ENCODE measurements at regions not wholly inside any gene's neighbourhood (a gene's known extent, or its start where the extent isn't known, plus 50 kb on each side); places are given as distances from the start of the nearest gene placed in this dataset.

GRCh38 chr13:111642156-111642767 lies 321.8 kb downstream of the TEX29 start:
- Mint-ChIP-seq H3K36me3 (ENCODE audit: insufficient read depth in 1 of 3, low read depth in 3 of 3) (no peaks in the 10 kb centered on the region), H3K4me1 (peaks cover 9 to 21% of the 10 kb centered on the region in 2 experiments), H3K27ac (no peak overlapping the region), H3K27me3 (ENCODE audit: low read depth) (peaks cover 5% of the 10 kb centered on the region), H3K4me3 (no peak overlapping the region), H3K9me3 (no peaks in the 10 kb centered on the region)
- Histone ChIP-seq H3K27ac (ENCODE audit: insufficient read length, low read depth, low read length) (no peak overlapping the region), H3K23ac (ENCODE audit: insufficient read length, low read depth, low read length) (no peak overlapping the region), H2BK120ac (ENCODE audit: low read depth, low read length, poor library complexity, severe bottlenecking) (no peak overlapping the region), H3T11ph (ENCODE audit: low read length) (no peak overlapping the region), H4K8ac (replicated peaks; ENCODE audit: insufficient read length, low read depth, low read length) (no peak overlapping the region), H2BK5ac (ENCODE audit: insufficient read length, low read length) (no peak overlapping the region), H3K79me1 (ENCODE audit: insufficient read depth, low read depth, low read length, poor library complexity, severe bottlenecking) (no peaks in the 10 kb centered on the region), H3K27me3 (ENCODE audit: insufficient read depth, low read length) (no peaks in the 10 kb centered on the region), H2BK15ac (ENCODE audit: low read depth, low read length) (no peak overlapping the region), H2AFZ (ENCODE audit: low read length) (no peak overlapping the region), H3K4ac (ENCODE audit: low read depth, low read length) (no peak overlapping the region), H4K5ac (ENCODE audit: insufficient read length, low read depth, low read length) (no peak overlapping the region), H3K56ac (ENCODE audit: insufficient read length, low read depth, low read length) (no peak overlapping the region), H2BK12ac (ENCODE audit: insufficient read length, low read depth, low read length) (no peak overlapping the region), H2BK20ac (ENCODE audit: low read depth, low read length, poor library complexity, severe bottlenecking) (no peak overlapping the region), H3K23me2 (ENCODE audit: insufficient read length, low read depth, low read length, poor library complexity, severe bottlenecking) (peaks cover 3% of the 10 kb centered on the region), H4K20me1 (ENCODE audit: control insufficient read depth, insufficient read depth, insufficient read length) (no peaks in the 10 kb centered on the region), H3K9ac (ENCODE audit: extremely low read depth, insufficient read length, low read length) (no peak overlapping the region), H4K91ac (ENCODE audit: insufficient read length, low read depth, low read length) (no peak overlapping the region), H3K18ac (ENCODE audit: insufficient read length, low read depth, low read length) (no peak overlapping the region), H3K4me1 (ENCODE audit: insufficient read depth, low read length) (peaks cover 3% of the 10 kb centered on the region; the same call in 1 of the 2 replicates), H3K79me2 (ENCODE audit: insufficient read depth, low read length) (no peaks in the 10 kb centered on the region), H2AK5ac (ENCODE audit: insufficient read length, low read length) (no peak overlapping the region), H3K14ac (ENCODE audit: insufficient read depth, low read length) (no peak overlapping the region), H3K4me2 (ENCODE audit: insufficient read depth, insufficient read length, low read length) (no peak overlapping the region), H3K9me3 (ENCODE audit: control insufficient read depth, low read depth, low read length) (no peaks in the 10 kb centered on the region)
- DNase-seq, result peak; percentile 8
- WGBS (ENCODE audit: extremely low coverage, insufficient read length, low lambda C conversion rate), result no CpG with 5 or more reads among the region's 12 CpGs
- TF ChIP-seq CTCF (conservative IDR thresholded peaks at IDR 0.05), result no peak
